GM03348 (cell line): ENCODE measurements at regions not wholly inside any gene's neighbourhood (a gene's known extent, or its start where the extent isn't known, plus 50 kb on each side); places are given as distances from the start of the nearest gene placed in this dataset.

Experiments used
- DNase-seq: peaks from one replicate; pipeline ENCODE4 v3.0.0; 2012; ENCODE audit warnings: low spot score

DNA sequence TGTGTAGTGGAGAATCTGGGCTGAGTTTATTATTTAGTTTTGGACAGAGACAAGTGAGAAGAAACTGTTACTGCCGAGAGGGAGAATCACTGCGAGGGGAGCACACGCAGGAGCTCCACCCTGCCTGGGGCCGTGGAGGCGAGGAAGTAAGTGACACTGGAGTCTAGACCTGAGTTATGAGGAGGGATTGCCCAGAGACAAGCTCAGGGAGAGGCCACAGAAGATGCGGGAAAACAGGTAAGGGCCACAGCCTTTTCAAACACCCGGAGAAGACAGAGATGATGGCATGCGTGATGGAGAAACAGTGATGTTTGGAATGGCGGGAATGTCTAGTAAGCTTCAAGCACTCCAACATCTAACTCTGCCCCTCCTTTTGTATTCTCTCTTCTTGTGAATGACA is 84.1 kb downstream of the TNFSF11 start:
- DNase-seq: no peak

DNA sequence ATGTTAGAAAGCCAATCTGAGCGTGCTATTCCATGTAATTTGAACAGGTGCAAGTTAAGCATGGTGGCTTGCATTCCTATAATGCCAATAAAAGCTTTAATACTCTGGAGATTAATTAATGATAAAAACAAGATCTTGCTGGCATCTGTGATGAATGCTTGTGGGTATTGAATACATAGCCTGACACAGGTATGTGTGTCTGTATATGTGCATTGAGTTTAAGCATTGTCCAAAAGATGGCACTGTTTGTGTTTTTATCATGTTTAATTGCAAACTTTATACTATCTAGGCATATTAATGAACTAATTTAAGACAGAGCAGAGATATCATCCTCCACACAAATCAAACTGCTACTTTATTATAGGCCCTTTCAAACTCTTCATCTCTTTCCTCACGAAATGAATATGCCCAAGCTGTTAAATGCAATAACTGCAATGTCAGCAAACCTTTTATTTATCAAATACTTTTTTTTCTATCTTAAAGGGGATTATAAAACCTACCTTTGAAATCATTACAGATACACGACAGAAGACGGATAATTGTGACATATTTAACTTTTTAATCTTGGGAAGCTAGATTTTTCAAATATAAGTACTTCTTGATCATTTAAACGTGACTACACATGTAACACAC is 86.5 kb downstream of the TNFSF11 start:
- no peak for DNase-seq

DNA sequence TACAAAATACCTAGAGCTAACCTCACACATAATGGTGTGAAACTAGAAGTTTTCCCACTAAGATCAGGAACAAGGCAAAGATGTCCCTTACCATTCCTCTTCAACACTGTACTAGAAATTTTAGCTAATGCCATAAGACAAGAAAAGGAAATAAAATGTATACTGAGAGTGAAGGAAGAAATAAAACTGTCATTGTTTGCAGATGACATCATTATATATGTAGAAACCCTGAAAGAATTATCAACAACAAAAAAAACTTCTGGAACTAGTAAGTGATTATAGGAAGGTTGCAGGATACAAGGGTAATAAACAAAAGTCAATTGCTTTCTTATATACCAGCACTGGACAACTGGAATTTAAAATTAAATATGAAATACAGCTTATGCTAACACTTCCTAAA is 93.7 kb downstream of the TNFSF11 start:
- DNase-seq: no peak

DNA sequence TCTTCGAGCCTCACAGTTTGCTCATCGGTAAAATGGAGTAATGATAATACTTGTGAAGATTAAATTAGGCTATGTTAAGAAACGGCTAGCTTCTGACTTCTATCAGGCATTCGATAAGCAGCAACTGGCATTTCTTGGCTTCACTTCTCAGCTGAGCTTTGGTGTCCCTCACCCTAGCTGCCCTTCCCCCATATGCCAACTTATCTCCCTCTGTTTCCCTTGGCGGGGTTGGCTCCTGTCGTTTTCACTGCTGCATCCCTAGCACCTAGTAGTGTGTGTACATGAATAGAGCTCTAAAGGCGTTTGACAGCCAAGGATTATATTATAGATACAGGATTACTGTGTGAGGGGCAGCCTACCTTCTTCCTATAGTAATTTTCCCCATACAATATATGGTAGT is 97.5 kb downstream of the TNFSF11 start:
- no peak for DNase-seq

DNA sequence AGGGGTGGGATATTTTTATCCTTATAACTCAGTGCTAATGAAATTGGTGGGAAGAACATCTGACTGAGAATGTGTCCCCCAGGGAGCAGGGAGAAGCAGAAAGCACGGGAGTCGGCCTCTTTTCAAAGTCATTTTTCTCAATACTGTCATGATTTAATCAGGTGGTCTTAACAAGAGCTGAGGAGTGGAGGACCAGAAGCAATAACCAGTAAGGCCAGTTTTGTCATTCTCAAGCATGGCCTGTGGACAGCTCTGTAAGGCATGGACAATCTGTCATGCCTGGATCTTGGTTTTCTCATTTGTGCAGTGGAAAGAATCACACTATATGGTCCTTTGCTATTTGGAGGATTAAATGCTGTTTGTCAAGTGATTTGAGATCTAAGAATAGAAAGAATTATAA is 99.7 kb downstream of the TNFSF11 start:
- DNase-seq: no peak

DNA sequence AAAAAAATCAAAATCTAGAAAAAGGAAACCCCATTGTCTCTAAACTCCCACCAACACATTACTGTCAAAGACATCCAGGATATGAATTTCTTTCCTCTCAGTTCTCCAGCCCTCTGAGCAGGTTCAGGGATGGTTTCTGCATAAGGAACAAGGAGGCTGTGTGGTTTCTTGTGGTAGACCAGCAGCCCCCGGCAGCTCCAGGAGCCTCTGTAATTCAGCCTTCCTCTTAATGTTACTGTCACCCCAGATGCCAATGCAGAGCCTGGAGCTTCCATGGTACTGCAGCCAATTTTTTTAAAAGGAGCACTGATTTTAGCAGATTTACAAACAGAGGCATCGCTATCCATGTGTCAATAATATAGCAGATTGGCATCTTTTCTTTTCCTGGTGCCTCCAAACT is 100.6 kb upstream of the FAM216B start:
- DNase-seq: no peak

DNA sequence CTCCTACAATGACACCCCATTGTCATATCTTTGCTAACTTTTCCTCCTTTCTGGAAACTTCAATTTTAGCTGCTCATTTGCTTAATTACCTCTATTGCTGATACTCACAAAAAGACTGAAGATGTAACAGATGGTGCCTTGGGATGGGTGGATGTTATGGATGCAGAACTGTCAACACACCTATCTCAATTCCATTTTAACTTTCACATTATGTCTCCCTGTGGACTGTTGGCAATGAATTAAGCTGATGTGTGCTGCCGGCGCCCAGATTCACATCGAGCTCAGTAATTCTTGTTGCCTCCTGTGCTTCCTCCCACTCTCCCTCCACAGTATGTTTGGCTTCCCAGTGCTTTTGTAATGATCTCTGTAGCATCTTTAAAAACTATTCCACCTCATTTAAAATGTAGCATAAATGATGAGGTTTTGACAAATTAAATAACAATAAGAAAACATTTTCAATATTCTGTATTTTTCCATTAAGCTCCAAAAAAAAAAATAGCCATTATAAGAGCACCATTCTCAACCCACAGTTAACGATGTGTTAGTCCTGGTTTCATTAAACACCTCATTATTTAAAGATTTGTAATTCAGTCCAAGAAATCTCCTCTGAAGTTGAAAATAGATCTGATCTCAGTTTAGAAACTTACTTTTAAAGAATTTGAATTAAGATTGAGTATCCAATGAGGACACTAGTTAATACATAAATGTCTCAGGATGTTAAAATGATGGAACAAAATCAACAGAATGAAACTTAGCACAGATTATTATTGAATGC is 99.9 kb upstream of the FAM216B start:
- no peak for DNase-seq

DNA sequence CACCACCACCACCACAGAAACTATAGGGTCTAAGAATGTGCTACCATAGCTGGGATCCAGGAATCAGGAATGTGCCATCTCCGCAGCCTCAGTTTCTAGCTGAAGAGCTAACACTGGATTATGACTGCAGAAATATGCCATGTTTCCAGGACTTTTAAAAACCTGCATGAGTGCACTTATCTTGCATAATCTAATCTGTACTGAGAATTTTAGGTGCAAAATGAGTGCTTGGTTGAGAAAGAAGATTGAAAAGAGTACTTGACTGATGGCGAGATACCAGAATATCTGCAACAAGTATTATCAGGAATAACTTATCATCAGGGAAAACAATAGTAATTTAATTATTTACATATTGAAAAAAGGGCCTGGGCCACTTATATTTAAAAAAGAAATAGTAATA is 97.2 kb upstream of the FAM216B start:
- no peak for DNase-seq

DNA sequence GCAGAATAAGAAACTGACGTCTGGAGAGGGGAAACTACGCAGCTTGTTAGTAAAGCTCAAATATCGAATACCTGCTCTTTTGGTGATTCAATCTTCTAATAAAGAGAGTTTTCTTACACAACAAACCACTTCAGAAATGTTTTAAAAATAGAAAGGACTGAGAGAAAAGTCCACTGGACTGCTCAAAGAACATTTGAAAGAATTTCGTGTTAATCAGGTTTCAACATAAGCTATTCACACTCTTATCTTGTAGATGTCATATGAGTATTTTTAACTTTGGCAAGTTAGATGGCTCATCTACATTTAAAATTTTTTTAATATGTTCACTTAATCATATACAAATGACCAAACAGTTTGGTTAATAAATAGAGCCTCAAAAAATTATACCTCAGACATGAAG is 95.6 kb upstream of the FAM216B start:
- no peak for DNase-seq

DNA sequence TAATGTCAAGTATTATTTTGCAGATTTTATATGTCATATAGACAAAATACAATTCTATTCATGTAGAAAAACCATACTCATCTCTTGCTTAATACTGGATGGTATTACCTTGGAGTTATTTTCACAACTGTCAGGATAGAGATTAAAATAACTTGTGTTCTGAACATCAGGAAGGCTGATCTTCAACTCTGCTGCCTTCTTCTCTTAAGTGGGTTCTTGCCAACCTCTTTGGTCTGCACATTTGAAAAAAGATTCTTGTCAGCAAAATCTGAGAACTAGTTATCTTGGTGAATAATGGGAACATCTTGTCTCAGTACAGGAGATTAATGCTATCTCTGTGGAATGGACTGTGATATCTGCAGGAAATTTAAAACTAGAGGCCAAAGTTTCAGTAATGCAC is 95.2 kb upstream of the FAM216B start:
- no peak for DNase-seq

DNA sequence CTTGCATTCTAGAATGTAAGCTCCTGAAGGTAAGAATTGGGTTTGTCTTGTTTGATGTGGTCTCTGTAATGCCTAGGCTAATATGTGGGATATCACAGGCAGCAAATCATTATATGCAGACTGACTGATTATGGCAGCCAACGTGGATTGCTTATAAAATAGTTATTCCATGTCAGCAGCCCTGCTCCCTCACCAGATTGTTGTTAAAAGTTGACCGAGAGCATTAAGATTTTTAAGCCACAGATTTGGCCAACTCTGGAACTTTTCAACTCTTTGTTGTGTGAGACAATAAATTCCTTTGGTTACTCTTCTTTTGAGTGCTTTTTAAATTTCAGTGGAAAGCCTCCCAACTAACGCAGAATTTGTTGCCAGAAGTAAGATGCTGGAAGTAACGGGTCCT is 92.6 kb upstream of the FAM216B start:
- no peak for DNase-seq

DNA sequence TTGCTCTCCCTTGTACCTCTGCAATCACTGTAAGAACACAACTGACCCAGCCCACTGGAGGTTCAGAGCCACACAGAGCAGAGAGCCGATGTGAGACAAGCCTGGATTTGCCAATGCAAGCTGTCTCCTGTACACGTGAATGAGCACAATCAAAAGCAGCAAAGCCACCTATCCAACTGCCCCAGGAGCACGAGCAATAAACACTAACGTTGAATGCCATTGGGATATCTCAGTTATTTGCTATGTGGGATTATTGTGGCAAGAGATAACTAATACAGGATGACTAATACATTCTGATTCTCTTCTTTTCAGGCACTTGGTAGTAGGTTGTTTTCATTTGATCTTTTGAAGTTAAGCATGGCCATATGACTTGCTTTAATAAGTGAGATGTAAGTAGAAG is 85.2 kb upstream of the FAM216B start:
- peak; percentile 28 for DNase-seq

DNA sequence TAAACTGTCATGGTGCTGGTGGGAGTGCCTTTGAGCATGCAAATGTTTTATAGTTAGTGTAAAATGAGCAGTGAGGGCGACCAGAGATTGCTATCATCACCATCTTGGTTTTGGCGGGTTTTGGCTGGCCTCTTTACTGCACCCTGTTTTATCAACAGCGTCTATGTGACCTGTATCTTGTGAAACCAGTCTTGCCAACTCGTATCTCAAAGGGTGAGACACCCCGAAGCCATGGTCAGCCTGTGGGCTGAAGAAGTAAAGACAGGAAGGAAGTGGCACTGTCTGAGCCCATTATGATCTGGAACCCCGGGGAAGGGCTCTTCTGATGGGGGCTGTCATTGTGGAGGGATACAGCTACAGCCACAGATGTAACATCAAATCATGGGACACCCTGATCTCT is 81.5 kb upstream of the FAM216B start:
- no peak for DNase-seq

DNA sequence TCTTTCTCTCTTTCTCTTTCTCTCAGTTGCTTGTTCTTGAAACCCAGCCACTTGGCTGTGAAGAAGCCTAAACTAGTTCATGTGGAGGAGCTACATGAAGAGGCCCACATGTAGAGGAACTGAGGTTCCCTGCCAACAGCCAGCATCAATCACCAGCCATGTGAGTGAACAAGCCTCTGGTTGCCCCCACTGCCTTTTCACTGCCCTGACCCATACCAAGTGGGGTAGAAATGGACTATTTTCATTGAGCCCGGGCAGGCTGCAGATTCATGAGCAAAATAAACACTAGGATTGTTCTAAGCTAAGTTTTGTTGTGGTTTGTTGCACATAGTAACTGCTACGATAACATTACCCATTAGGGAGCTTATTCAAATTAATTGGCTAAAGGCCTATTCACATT is 78.7 kb upstream of the FAM216B start:
- no peak for DNase-seq

DNA sequence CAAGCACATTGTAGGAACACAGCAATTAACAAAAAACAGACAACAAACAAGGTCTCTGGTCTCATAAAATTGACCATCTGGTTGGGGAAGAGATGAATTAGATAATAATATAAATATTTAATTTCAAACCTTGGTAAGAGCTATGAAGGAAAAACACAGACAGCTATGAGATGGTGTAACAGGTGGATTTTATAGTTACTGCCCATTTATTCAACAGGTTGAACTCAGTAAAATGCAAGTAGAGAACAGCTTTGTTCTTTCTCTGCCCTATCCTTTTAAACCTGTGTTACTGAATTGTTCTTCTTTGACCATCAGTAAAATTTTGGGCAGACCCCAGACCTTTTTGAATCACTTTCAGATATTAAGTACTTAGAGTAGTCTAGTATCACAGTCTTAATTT is 77.6 kb upstream of the FAM216B start:
- DNase-seq: no peak

DNA sequence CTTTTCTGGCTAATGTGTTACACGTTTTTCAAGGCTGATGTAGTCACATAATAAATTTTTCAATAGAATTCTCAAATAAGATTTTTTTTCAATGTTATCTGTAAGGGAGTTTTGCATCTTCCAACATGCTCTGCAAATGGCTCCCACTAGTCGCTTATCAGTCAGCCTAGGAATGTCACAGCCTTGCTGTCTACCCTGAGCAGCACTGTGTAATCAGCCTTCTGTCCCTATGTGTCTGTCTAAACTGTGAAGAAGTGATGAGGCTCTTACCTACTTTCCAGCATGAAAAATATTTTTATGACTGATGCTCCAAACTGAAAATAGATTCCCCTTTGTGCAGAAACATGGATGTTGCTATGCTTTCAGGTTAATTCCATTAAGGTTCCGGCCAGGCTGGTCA is 75.1 kb upstream of the FAM216B start:
- no peak for DNase-seq

DNA sequence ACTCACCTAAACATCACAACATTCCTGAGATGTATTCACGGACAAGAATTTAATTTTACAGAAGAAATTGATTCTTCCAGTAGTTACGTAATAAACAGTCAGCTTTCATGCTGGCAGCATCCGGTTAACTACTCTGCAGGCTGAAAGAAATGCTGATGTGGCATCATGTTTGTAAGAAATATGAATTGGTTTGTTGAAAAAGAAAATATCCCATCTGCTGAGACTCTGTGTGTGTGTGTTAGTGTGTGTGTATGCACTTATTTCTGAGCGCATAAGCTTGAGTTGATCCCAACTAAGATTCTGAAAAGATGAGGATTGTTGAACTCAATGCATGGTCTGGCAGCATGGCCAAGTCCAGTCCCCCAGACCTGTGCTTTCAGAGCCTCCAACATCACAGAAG is 74.3 kb upstream of the FAM216B start:
- peak; percentile 23 for DNase-seq

DNA sequence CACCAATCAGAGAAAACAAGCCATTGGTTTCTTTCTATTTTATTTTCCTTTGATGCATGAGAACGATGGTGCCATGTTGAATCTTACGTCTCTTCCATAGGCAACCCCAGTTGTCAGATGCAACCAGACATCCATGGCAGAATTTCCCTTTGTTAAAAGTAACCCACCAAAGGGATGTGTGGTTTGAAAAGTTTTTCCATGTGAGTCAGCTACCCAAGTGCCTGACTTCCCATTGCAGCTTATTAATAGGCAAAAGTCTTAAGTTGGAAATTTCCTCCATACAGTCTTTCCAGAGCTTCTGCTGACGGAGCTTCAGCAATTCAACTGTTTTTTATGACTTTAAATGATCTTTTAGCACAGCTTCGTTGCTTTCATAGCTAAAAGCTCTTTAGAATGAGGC is 73.8 kb upstream of the FAM216B start:
- DNase-seq: no peak

DNA sequence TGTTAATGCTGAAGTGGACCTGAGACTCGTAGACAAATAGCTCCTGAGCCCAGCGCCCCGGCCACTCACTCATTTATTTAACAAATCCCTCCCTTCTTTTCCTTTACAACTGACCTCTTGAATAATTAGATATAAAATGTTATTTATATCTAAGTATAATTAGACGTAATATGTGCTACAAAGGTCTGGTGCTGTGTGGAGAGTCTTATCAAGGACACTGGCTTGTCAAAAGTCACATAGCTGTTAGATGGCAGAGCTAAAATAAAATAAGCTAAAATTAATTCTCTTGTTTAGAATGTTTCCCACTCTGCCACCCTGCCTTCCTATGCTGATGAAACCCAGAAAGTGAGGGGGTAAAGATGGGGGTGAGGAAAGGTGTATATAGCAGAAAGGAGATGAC is 73.0 kb upstream of the FAM216B start:
- no peak for DNase-seq

DNA sequence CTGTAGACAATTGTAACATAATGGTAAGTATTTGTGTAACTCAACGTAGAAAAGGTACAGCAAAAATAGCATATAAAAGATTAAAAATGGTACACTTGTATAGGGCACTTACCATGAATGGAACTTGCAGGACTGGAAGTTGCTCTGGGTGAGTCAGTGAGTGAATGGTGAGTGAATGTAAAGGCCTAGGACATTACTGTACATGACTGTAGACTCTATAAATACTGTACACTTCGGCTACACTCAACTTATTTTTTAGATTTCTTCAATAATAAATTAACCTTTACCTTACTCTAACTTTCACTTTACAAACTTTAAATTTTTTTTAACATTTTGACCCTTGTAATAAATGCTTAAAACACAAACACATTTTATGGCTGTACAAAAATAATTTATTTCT is 72.1 kb upstream of the FAM216B start:
- no peak for DNase-seq

DNA sequence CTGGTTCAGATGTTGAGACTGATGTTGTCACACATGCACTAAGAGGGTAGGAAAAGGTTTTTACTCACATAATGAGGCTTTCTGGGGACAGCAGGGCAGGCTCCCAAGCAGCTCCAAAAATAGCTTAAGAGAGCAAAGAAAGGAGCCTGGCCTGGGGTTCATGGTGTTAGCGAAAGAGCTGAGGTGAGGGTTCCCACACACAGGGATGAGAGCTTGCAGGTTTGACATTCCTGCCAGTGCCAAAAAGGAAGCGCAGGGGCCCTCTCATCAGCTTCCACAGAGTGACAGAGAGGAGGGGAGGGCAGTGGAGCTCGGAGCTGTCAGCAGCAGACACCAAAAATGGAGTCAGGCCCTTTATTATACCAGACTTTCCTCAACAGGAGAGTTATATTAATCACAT is 65.5 kb upstream of the FAM216B start:
- no peak for DNase-seq

DNA sequence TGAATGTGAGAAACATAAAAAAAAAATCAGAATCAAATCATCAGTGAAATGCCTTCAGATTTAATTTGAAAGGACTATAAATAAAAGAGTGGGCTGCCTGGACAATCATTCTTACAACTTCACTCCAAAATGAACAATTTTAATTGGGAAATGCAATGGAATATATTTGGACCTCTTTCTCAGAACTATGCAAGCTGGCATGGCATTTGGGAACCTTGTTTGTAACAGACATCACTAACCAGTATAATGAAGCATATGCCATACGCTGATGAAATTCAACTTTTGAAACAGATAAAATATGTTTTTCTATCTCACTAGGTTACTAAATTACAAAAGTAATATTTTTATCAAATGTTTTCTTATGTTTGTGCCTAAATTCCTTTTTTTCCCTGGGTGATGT is 64.2 kb upstream of the FAM216B start:
- no peak for DNase-seq

DNA sequence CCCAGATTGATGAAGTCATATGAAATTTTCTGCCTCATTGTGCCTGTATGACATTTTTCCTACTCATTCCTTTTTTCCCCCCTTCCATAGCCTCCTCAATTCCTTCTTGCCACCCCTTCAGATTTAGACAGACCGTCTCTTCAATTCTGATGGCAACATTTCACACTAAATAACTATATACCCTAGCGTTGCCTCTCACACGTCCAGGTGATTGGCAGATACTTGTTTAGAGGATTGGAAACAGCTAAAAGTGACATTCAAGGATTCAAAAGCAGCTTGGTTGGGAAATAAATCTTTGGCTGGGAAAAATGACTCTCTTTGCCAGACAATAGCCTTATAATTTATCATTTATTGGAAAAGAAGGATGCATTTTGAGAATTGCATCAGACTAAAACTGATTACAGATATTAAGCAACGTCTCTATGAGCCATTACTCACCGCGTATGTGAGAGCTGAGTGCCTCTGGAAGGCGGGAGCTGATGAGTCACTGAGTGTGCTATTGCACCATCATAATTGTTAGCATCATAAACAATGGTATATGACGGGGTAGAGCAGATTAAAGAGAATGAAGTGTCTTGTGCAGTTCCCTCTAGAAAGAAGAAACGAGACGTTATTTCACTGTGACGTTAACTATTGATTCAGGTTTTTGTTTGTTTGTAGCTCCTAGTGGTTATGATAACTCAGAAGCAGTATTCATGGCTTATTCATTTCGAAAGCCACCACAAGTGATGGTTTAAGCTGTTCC is 61.1 kb upstream of the FAM216B start:
- DNase-seq: peak; percentile 81

DNA sequence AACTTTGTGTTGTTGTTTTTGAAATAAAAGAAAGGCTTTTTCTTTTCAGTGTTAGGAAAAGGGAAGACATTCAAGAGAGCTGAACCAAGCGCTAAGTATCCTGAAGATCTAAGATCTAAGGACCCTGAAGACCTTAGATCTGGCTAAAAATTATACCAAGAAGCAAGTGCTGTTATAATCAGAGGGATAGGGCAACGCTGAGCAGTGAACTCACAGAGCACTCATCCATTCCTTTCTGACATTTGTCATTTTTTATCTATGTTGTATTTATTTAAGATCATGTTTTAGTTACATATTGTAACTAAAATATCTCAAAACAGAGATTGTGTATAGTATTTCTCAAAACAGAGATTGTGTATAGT is 60.5 kb upstream of the FAM216B start:
- DNase-seq: no peak
